Peyer's patch (tissue), 4 donors: ENCODE measurements at regions not wholly inside any gene's neighbourhood (a gene's known extent, or its start where the extent isn't known, plus 50 kb on each side); places are given as distances from the start of the nearest gene placed in this dataset.
"Not testable (repeated sequence)": the region's sequence is repeated elsewhere in the genome, so short reads cannot be mapped to it uniquely, and the experiment has no call there.

ENCODE experiments used
- DNase-seq, 3 donors: peaks; one replicate each; pipeline ENCODE4 v3.0.0-alpha.2; 2017 to 2019
- H3K27ac ChIP-seq, 4 donors: fragments of 200-600 bp; sonication (generic); one replicate each; pipeline ENCODE4 v1.5.1; 2016 to 2019
- H3K27me3 ChIP-seq, 2 donors: fragments of 200-600 bp; sonication (generic); one replicate each; pipeline ENCODE4 v1.5.1; 2019
- H3K36me3 ChIP-seq, 3 donors: fragments of 200-600 bp; sonication (generic); one replicate each; pipeline ENCODE4 v1.5.1; 2016 to 2019
- H3K4me1 ChIP-seq, 4 donors: fragments of 200-600 bp; sonication (generic); one replicate each; pipeline ENCODE4 v1.5.1; 2016 to 2019
- H3K4me3 ChIP-seq, 4 donors: fragments of 200-600 bp; sonication (generic); 1 replicate in 3 of 4; 2 replicates in 1 of 4; pipeline ENCODE4 v1.5.1; 2016 to 2019; ENCODE audit warnings: mild to moderate bottlenecking in 1 of 4
- H3K9me3 ChIP-seq, 4 donors: fragments of 200-600 bp; sonication (generic); one replicate each; pipeline ENCODE4 v1.5.1; 2016 to 2019; ENCODE audit warnings: mild to moderate bottlenecking in 1 of 4
- CTCF ChIP-seq, 6 experiments: fragments of 450-650 bp in 4 of 6; fragments of 200-600 bp in 2 of 6; sonication (generic) in 1 of 6; IDR thresholded peaks; one replicate each; pipeline ENCODE4 v1.5.1; 2017 to 2019; ENCODE audit warnings: antibody characterized with exemption in 6 of 6, mild to moderate bottlenecking in 3 of 6, moderate library complexity in 1 of 6
- POLR2A ChIP-seq, 2 donors: fragments of 450-650 bp; IDR thresholded peaks; one replicate each; pipeline ENCODE4 v1.5.1; 2017; ENCODE audit warnings: antibody characterized with exemption in 2 of 2, mild to moderate bottlenecking in 2 of 2, moderate library complexity in 2 of 2

GRCh38 chr4:37747772-37748330 lies 61.7 kb upstream of the RELL1 start:
- Histone ChIP-seq H3K27ac (no peak overlapping the region), H3K4me3 (no peak overlapping the region), H3K9me3 (no peaks in the 10 kb centered on the region), H3K36me3 (no peaks in the 10 kb centered on the region), H3K27me3 (no peaks in the 10 kb centered on the region), H3K4me1 (no peaks in the 10 kb centered on the region)
- no peak for DNase-seq
- TF ChIP-seq POLR2A (IDR thresholded peaks at IDR 0.05) (no peak), CTCF (IDR thresholded peaks at IDR 0.05) (no peak)

- not testable (repeated sequence) for H3K4me1 ChIP-seq, H3K27me3 ChIP-seq, H3K9me3 ChIP-seq, H3K27ac ChIP-seq, H3K4me3 ChIP-seq, DNase-seq, H3K36me3 ChIP-seq
These were observed 60.7 kb upstream of the RELL1 start for GRCh38 chr4:37746852-37747251.

- Histone ChIP-seq H3K4me1 (no peaks in the 10 kb centered on the region), H3K4me3 (no peak overlapping the region), H3K9me3 (no peaks in the 10 kb centered on the region), H3K27me3 (no peaks in the 10 kb centered on the region), H3K27ac (no peak overlapping the region), H3K36me3 (no peaks in the 10 kb centered on the region)
- TF ChIP-seq CTCF (IDR thresholded peaks at IDR 0.05): no peak
- TF ChIP-seq POLR2A (IDR thresholded peaks at IDR 0.05): no peak
- no peak for DNase-seq
These were observed 59.8 kb upstream of the RELL1 start for GRCh38 chr4:37745946-37746345.

- Histone ChIP-seq H3K27me3 (no peaks in the 10 kb centered on the region), H3K9me3 (no peaks in the 10 kb centered on the region), H3K4me1 (no peaks in the 10 kb centered on the region), H3K36me3 (no peaks in the 10 kb centered on the region), H3K27ac (no peak overlapping the region), H3K4me3 (no peak overlapping the region)
- DNase-seq: no peak
- TF ChIP-seq POLR2A (IDR thresholded peaks at IDR 0.05): no peak
- no peak for TF ChIP-seq CTCF (IDR thresholded peaks at IDR 0.05)
These were observed 56.0 kb upstream of the RELL1 start for GRCh38 chr4:37742149-37742548.

GRCh38 chr4:37741564-37741963 lies 55.4 kb upstream of the RELL1 start:
- no peak for DNase-seq
- no peaks in the 10 kb centered on the region for H3K27me3 ChIP-seq

GRCh38 chr4:37740546-37740945 lies 54.4 kb upstream of the RELL1 start:
- Histone ChIP-seq H3K36me3 (no peaks in the 10 kb centered on the region), H3K27me3 (no peaks in the 10 kb centered on the region), H3K9me3 (no peaks in the 10 kb centered on the region), H3K4me3 (no peak overlapping the region), H3K4me1 (no peaks in the 10 kb centered on the region), H3K27ac (no peak overlapping the region)
- DNase-seq: no peak
- TF ChIP-seq CTCF (IDR thresholded peaks at IDR 0.05): no peak
- TF ChIP-seq POLR2A (IDR thresholded peaks at IDR 0.05): no peak

More at GRCh38 chr4:37741564-37741963, 55.4 kb upstream of the RELL1 start:
- H3K27ac ChIP-seq: no peak overlapping the region
- H3K4me3 ChIP-seq: no peak overlapping the region
- H3K4me1 ChIP-seq: no peaks in the 10 kb centered on the region
- H3K36me3 ChIP-seq: no peaks in the 10 kb centered on the region
- no peaks in the 10 kb centered on the region for H3K9me3 ChIP-seq
- TF ChIP-seq POLR2A (IDR thresholded peaks at IDR 0.05) (no peak), CTCF (IDR thresholded peaks at IDR 0.05) (no peak)
